ENCODE measurements at regions not wholly inside any gene's neighbourhood (a gene's known extent, or its start where the extent isn't known, plus 50 kb on each side); places are given as distances from the start of the nearest gene placed in this dataset.

DNA sequence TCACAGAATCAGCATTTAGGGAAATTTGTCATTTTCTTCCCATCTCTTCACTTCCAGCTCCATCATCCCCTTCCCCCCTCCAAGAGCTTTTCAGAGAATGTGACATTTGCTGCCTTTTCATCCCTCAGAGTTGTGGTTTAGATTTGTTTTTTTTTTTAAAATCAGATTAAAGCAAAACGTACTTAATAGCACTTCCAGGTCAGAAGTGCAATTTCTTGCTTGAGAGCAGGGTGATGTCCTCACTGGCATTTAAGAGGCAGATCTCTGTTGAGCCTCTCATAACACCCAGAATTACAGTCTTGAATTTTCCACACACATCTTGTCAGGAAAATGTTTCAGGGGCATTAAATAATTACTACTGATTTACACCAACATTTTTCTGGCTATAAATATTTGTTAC lies 236.8 kb upstream of the VLDLR start:
- Histone ChIP-seq H3K27me3 (ENCODE audit: insufficient read depth in 3 of 3, low read length in 2 of 3) (no peaks in the 10 kb centered on the region), H3K4me3 (no peak overlapping the region), H3K36me3 (ENCODE audit: insufficient read depth in 1 of 2, low read depth in 1 of 2) (no peaks in the 10 kb centered on the region), H3K9me3 (no peaks in the 10 kb centered on the region), H3K4me1 (no peaks in the 10 kb centered on the region), H3K27ac (no peak overlapping the region)
- intact Hi-C loops (cut with DNase I): loop anchor here in 1 of 2 donors (5.0 kb wide), 1 partner anchor 52 kb away; no protein-coding TSS in a partner anchor
- ATAC-seq (no peak), DNase-seq (no peak)
- 14 to 45% (median 27%) methylated on average over 1 of the region's 1 CpG for WGBS, 3 donors
- TF ChIP-seq, protein P1, sequence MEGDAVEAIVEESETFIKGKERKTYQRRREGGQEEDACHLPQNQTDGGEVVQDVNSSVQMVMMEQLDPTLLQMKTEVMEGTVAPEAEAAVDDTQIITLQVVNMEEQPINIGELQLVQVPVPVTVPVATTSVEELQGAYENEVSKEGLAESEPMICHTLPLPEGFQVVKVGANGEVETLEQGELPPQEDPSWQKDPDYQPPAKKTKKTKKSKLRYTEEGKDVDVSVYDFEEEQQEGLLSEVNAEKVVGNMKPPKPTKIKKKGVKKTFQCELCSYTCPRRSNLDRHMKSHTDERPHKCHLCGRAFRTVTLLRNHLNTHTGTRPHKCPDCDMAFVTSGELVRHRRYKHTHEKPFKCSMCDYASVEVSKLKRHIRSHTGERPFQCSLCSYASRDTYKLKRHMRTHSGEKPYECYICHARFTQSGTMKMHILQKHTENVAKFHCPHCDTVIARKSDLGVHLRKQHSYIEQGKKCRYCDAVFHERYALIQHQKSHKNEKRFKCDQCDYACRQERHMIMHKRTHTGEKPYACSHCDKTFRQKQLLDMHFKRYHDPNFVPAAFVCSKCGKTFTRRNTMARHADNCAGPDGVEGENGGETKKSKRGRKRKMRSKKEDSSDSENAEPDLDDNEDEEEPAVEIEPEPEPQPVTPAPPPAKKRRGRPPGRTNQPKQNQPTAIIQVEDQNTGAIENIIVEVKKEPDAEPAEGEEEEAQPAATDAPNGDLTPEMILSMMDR (IDR thresholded peaks at IDR 0.05): no peak

DNA sequence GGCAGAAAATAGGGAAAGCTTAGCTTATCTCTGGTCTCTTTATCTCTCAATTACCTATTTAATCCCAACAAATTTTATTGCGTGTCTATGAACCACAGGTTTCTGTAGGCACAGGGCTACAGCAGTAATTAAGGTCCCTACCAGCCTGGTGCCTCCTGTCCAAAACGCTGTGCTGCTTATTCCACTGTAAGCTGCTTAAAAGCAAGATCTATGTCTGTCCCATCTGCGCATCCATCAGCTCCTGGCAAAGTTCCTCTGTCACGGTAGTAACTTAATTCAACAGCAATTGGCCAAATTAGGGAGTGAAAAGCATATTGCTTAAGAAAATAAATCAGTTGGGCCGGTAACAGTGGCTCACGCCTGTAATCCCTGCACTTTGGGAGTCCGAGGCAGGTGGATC lies 235.8 kb upstream of the VLDLR start:
- no peaks in the 10 kb centered on the region for H3K27me3 ChIP-seq (ENCODE audit: insufficient read depth in 3 of 3, low read length in 2 of 3)
- H3K4me3 ChIP-seq: no peak overlapping the region
- WGBS, 3 donors: 37 to 43% (median 42%) methylated on average over 7 of the region's 7 CpGs
- no peaks in the 10 kb centered on the region for H3K9me3 ChIP-seq
- H3K27ac ChIP-seq: no peak overlapping the region
- TF ChIP-seq, protein P1 (IDR thresholded peaks at IDR 0.05): no peak
- H3K4me1 ChIP-seq: no peaks in the 10 kb centered on the region
- ATAC-seq (no peak), DNase-seq (no peak)
- no peaks in the 10 kb centered on the region for H3K36me3 ChIP-seq (ENCODE audit: insufficient read depth in 1 of 2, low read depth in 1 of 2)
- intact Hi-C loops (cut with DNase I): no loop called here

DNA sequence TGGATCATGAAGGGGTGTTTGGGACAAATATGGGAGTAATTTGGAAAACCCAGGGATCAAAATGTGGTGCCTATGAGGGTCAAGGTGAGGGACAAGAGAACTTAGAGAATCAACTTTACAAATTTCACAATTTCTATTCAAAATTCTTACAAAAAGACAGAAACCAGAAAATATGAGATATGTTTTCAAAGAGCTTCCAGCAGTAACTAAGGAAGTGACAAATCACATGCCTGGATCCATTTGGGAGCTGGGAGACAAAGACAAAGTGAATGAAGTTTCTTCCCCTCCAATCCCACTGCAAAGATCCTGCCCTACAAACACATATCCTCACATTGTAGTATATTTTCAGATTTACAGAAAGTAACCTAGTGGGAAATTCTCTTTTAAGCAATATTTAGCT lies 235.0 kb upstream of the VLDLR start:
- DNase-seq (no peak), ATAC-seq (no peak)
- intact Hi-C loops (cut with DNase I): no loop called here
- Histone ChIP-seq H3K4me1 (no peaks in the 10 kb centered on the region), H3K9me3 (no peaks in the 10 kb centered on the region), H3K27me3 (ENCODE audit: insufficient read depth in 3 of 3, low read length in 2 of 3) (no peaks in the 10 kb centered on the region), H3K27ac (no peak overlapping the region), H3K4me3 (no peak overlapping the region), H3K36me3 (ENCODE audit: insufficient read depth in 1 of 2, low read depth in 1 of 2) (no peaks in the 10 kb centered on the region)
- TF ChIP-seq, protein P1 (IDR thresholded peaks at IDR 0.05): no peak

DNA sequence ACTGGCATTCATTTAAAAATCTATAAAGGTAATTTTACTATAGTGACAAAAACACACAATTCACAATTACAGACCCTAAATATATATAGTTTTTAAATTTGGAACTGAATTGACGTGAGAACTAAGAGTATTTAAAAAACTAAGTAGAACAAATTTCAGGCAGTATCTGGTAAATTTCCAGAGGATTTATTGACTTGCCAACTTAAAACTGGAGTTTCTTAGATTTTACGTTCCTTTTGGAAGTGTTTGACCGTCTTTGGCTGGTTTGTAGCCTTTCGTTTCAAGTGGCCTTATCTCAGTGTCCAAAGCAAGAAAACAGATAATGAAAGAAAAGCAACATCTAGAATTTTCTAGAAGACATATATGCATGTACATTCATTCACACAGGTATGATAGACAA lies 234.4 kb upstream of the VLDLR start:
- TF ChIP-seq, protein P1 (IDR thresholded peaks at IDR 0.05): no peak
- H3K9me3 ChIP-seq: no peaks in the 10 kb centered on the region
- intact Hi-C loops (cut with DNase I): no loop called here
- H3K4me3 ChIP-seq: no peak overlapping the region
- H3K27ac ChIP-seq: no peak overlapping the region
- 70 to 83% (median 75%) methylated on average over 4 of the region's 4 CpGs for WGBS, 3 donors
- ATAC-seq: no peak
- DNase-seq: no peak
- no peaks in the 10 kb centered on the region for H3K4me1 ChIP-seq
- H3K36me3 ChIP-seq (ENCODE audit: insufficient read depth in 1 of 2, low read depth in 1 of 2): no peaks in the 10 kb centered on the region
- H3K27me3 ChIP-seq (ENCODE audit: insufficient read depth in 3 of 3, low read length in 2 of 3): no peaks in the 10 kb centered on the region

DNA sequence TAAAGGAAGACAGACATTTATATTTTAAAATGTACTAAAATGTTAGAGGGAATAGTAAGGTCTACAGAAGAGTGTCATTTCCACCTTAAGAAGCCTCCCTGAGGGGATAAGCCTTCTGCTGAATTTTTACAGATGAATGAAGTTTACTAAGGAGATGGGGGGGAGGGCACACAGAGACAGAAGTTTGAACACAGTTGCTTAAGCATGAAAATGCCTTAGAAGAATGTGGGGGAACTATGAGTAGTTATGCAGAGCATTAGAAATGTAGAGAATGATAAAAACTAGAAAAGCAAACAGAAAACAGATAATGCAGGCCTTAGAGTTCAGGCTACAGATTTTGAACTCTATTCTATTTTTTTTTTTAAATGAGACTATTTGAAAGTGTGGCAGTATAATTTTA lies 232.2 kb upstream of the VLDLR start:
- no peak for ATAC-seq
- no peaks in the 10 kb centered on the region for H3K4me1 ChIP-seq
- no peak overlapping the region for H3K27ac ChIP-seq
- TF ChIP-seq, protein P1 (IDR thresholded peaks at IDR 0.05): no peak
- no peaks in the 10 kb centered on the region for H3K27me3 ChIP-seq (ENCODE audit: insufficient read depth in 3 of 3, low read length in 2 of 3)
- intact Hi-C loops (cut with DNase I): no loop called here
- H3K9me3 ChIP-seq: no peaks in the 10 kb centered on the region
- DNase-seq: no peak
- H3K36me3 ChIP-seq (ENCODE audit: insufficient read depth in 1 of 2, low read depth in 1 of 2): no peaks in the 10 kb centered on the region
- no peak overlapping the region for H3K4me3 ChIP-seq
